CD4-positive, CD25-positive, alpha-beta regulatory T cell (primary cell): ENCODE measurements at regions not wholly inside any gene's neighbourhood (a gene's known extent, or its start where the extent isn't known, plus 50 kb on each side); places are given as distances from the start of the nearest gene placed in this dataset.
"Not testable (repeated sequence)": the region's sequence is repeated elsewhere in the genome, so short reads cannot be mapped to it uniquely, and the experiment has no call there.

Source experiments
- ATAC-seq, 2 donors: fragments of 150-1000 bp; cut with Tn5 transposase; one replicate each; pipeline ENCODE4 v1.10.0; 2021; ENCODE audit warnings: low read depth in 2 of 2, moderate number of reproducible peaks in 2 of 2, moderate library complexity in 1 of 2
- DNase-seq, 3 donors: peaks; one replicate each; pipeline versions ENCODE4 v3.0.0 to v3.0.0-alpha.2; 2012 to 2022; ENCODE audit warnings: mixed read lengths in 1 of 3
- H3K27ac ChIP-seq: one replicate; pipeline ENCODE4 v1.7.0; 2013; ENCODE audit warnings: mild to moderate bottlenecking, low read length; ENCODE audit not compliant: insufficient read depth, poor library complexity, severe bottlenecking
- H3K27me3 ChIP-seq: one replicate; pipeline ENCODE4 v1.7.0; 2013; ENCODE audit warnings: low read length; ENCODE audit not compliant: control insufficient read depth, insufficient read depth
- H3K36me3 ChIP-seq: one replicate; pipeline ENCODE4 v1.7.0; 2013; ENCODE audit warnings: mild to moderate bottlenecking, low read length, moderate library complexity; ENCODE audit not compliant: control insufficient read depth, insufficient read depth
- H3K4me1 ChIP-seq: 2 replicates; pipeline ENCODE4 v1.7.0; 2013; ENCODE audit warnings: mild to moderate bottlenecking, low read length; ENCODE audit not compliant: insufficient read depth, control insufficient read depth, poor library complexity, severe bottlenecking
- H3K4me3 ChIP-seq: one replicate; pipeline ENCODE4 v1.7.0; 2013; ENCODE audit warnings: low read depth, mild to moderate bottlenecking, low read length, moderate library complexity
- H3K9me3 ChIP-seq, 2 experiments: 1 replicate in 1 of 2; 2 replicates in 1 of 2; pipeline ENCODE4 v1.7.0; 2013; ENCODE audit warnings: low read length in 2 of 2, mild to moderate bottlenecking in 1 of 2, moderate library complexity in 1 of 2; ENCODE audit not compliant: control insufficient read depth in 2 of 2
- H3K27ac Mint-ChIP-seq, 3 donors: one replicate each; pipeline ENCODE4 v1.8.0; 2020 to 2022; ENCODE audit warnings: mild to moderate bottlenecking in 3 of 3, mixed read lengths in 3 of 3, moderate library complexity in 2 of 3
- H3K27me3 Mint-ChIP-seq: one replicate; pipeline ENCODE4 v1.8.0; 2022; ENCODE audit warnings: mild to moderate bottlenecking, mixed read lengths
- H3K36me3 Mint-ChIP-seq: one replicate; pipeline ENCODE4 v1.8.0; 2020; ENCODE audit warnings: mixed read lengths
- H3K4me1 Mint-ChIP-seq, 4 donors: one replicate each; pipeline ENCODE4 v1.8.0; 2020 to 2022; ENCODE audit warnings: mixed read lengths in 4 of 4, mild to moderate bottlenecking in 1 of 4
- H3K4me3 Mint-ChIP-seq, 4 donors: one replicate each; pipeline ENCODE4 v1.8.0; 2020 to 2022; ENCODE audit warnings: mild to moderate bottlenecking in 4 of 4, mixed read lengths in 4 of 4, moderate library complexity in 3 of 4
- H3K9me3 Mint-ChIP-seq, 7 donors: one replicate each; pipeline ENCODE4 v1.8.0; 2020 to 2022; ENCODE audit warnings: mixed read lengths in 7 of 7, mild to moderate bottlenecking in 3 of 7, moderate library complexity in 2 of 7

GRCh38 chrX:63285375-63285774 lies 65.8 kb downstream of the SPIN4 start:
- Mint-ChIP-seq H3K27me3 (no peaks in the 10 kb centered on the region), H3K27ac (no peak overlapping the region), H3K4me3 (no peak overlapping the region), H3K4me1 (no peaks in the 10 kb centered on the region), H3K36me3 (no peaks in the 10 kb centered on the region), H3K9me3 (peaks cover 0 to 11% (median 5%) of the 10 kb centered on the region in 7 donors)
- DNase-seq: no peak
- no peak for ATAC-seq
- no peaks in the 10 kb centered on the region for H3K9me3 ChIP-seq
- H3K27ac ChIP-seq: no peak overlapping the region
- no peaks in the 10 kb centered on the region for H3K36me3 ChIP-seq
- no peak overlapping the region for H3K4me3 ChIP-seq
- H3K4me1 ChIP-seq: no peaks in the 10 kb centered on the region
- no peaks in the 10 kb centered on the region for H3K27me3 ChIP-seq

DNA sequence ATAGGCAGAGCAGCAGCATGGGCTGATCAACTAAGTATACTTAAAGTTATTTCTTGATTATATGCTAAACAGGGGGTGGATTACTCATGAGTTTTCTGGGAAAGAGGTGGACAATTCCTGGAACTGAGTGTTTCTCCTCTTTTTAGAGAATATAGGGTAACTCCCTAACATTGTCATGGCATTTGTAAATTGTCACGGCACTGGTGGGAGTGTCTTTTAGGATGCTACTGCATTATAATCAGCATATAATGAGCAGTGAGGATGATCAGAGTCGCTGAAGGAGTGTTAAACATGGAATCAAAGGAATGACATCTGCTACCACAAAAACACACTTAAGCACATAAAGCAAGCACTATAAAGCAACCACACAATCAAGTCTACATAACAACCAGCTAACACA lies 66.5 kb downstream of the SPIN4 start:
- no peak overlapping the region for H3K27ac ChIP-seq
- H3K27me3 ChIP-seq: no peaks in the 10 kb centered on the region
- DNase-seq (no peak), ATAC-seq (no peak)
- peaks cover 0 to 11% (median 5%) of the 10 kb centered on the region in 7 donors for H3K9me3 Mint-ChIP-seq
- H3K4me3 Mint-ChIP-seq: no peak overlapping the region
- H3K4me1 ChIP-seq: no peaks in the 10 kb centered on the region
- no peaks in the 10 kb centered on the region for H3K36me3 Mint-ChIP-seq
- H3K27ac Mint-ChIP-seq: no peak overlapping the region
- H3K4me3 ChIP-seq: no peak overlapping the region
- H3K4me1 Mint-ChIP-seq: no peaks in the 10 kb centered on the region
- no peaks in the 10 kb centered on the region for H3K36me3 ChIP-seq
- H3K27me3 Mint-ChIP-seq: no peaks in the 10 kb centered on the region
- no peaks in the 10 kb centered on the region for H3K9me3 ChIP-seq

GRCh38 chrX:63283348-63283747 lies 67.8 kb downstream of the SPIN4 start:
- Histone ChIP-seq H3K27me3 (no peaks in the 10 kb centered on the region), H3K27ac (no peak overlapping the region), H3K36me3 (no peaks in the 10 kb centered on the region), H3K4me3 (no peak overlapping the region), H3K4me1 (no peaks in the 10 kb centered on the region), H3K9me3 (no peaks in the 10 kb centered on the region)
- no peak overlapping the region for H3K4me3 Mint-ChIP-seq
- H3K36me3 Mint-ChIP-seq: no peaks in the 10 kb centered on the region
- H3K9me3 Mint-ChIP-seq: peaks cover 0 to 8% (median 4%) of the 10 kb centered on the region in 7 donors
- no peak for DNase-seq
- no peaks in the 10 kb centered on the region for H3K27me3 Mint-ChIP-seq
- no peak overlapping the region for H3K27ac Mint-ChIP-seq
- ATAC-seq: no peak
- no peaks in the 10 kb centered on the region for H3K4me1 Mint-ChIP-seq

- H3K4me3 ChIP-seq: no peak overlapping the region
- Mint-ChIP-seq H3K9me3 (peaks cover 0 to 8% (median 4%) of the 10 kb centered on the region in 7 donors), H3K27ac (no peak overlapping the region), H3K27me3 (no peaks in the 10 kb centered on the region), H3K4me3 (no peak overlapping the region), H3K36me3 (no peaks in the 10 kb centered on the region), H3K4me1 (no peaks in the 10 kb centered on the region)
- no peaks in the 10 kb centered on the region for H3K27me3 ChIP-seq
- no peak for DNase-seq
- H3K36me3 ChIP-seq: no peaks in the 10 kb centered on the region
- H3K4me1 ChIP-seq: no peaks in the 10 kb centered on the region
- H3K27ac ChIP-seq: no peak overlapping the region
- no peak for ATAC-seq
- no peaks in the 10 kb centered on the region for H3K9me3 ChIP-seq
Observed at GRCh38 chrX:63282828-63283227, 68.3 kb downstream of the SPIN4 start.

GRCh38 chrX:63282077-63282476 lies 69.1 kb downstream of the SPIN4 start:
- Histone ChIP-seq H3K4me3 (no peak overlapping the region), H3K4me1 (no peaks in the 10 kb centered on the region), H3K27me3 (no peaks in the 10 kb centered on the region), H3K27ac (no peak overlapping the region), H3K9me3 (no peaks in the 10 kb centered on the region), H3K36me3 (no peaks in the 10 kb centered on the region)
- Mint-ChIP-seq H3K9me3 (peaks cover 0 to 8% (median 2%) of the 10 kb centered on the region in 7 donors), H3K36me3 (no peaks in the 10 kb centered on the region), H3K27me3 (no peaks in the 10 kb centered on the region), H3K4me1 (no peaks in the 10 kb centered on the region), H3K27ac (no peak overlapping the region), H3K4me3 (no peak overlapping the region)
- ATAC-seq (no peak), DNase-seq (no peak)

DNA sequence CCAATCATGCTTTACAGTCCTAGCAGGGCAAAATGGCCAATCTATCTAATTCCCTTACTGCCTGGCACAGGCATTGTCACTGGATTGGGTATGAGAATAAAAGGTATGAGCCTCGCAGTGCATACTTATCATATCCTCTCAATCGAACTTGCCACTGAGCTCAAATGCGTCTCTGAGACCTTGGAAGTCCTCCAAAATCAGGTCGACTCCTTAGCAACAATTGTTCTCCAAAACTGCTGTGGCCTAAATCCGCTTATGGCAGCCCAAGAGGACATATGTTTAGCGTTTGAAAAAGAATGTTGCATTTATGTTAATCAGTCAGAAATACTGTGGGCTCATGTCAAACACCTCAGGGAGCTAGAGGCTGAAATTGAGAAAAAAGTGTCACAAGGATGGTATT lies 69.7 kb downstream of the SPIN4 start:
- DNase-seq (no peak), ATAC-seq (no peak)
- Mint-ChIP-seq H3K9me3 (peaks cover 0 to 7% (median 2%) of the 10 kb centered on the region in 7 donors), H3K27ac (no peak overlapping the region), H3K4me1 (no peaks in the 10 kb centered on the region), H3K36me3 (no peaks in the 10 kb centered on the region), H3K4me3 (no peak overlapping the region), H3K27me3 (no peaks in the 10 kb centered on the region)
- Histone ChIP-seq H3K9me3 (no peaks in the 10 kb centered on the region), H3K4me3 (no peak overlapping the region), H3K27ac (no peak overlapping the region), H3K36me3 (no peaks in the 10 kb centered on the region), H3K4me1 (no peaks in the 10 kb centered on the region), H3K27me3 (no peaks in the 10 kb centered on the region)

- not testable (repeated sequence) for ATAC-seq, H3K4me3 Mint-ChIP-seq, H3K4me1 Mint-ChIP-seq
Observed at GRCh38 chrX:63277394-63277793, 73.7 kb downstream of the SPIN4 start.

GRCh38 chrX:63275127-63275526 lies 76.0 kb downstream of the SPIN4 start:
- H3K9me3 Mint-ChIP-seq: no peaks in the 10 kb centered on the region
- DNase-seq: peak in 1 of 3 donors; percentile 14

More at GRCh38 chrX:63277394-63277793, 73.7 kb downstream of the SPIN4 start:
- not testable (repeated sequence) for H3K9me3 Mint-ChIP-seq, H3K36me3 Mint-ChIP-seq, H3K27ac ChIP-seq, DNase-seq, H3K27ac Mint-ChIP-seq, H3K4me3 ChIP-seq, H3K27me3 ChIP-seq, H3K36me3 ChIP-seq, H3K4me1 ChIP-seq, H3K27me3 Mint-ChIP-seq, H3K9me3 ChIP-seq

More at GRCh38 chrX:63275127-63275526, 76.0 kb downstream of the SPIN4 start:
- H3K4me3 Mint-ChIP-seq: no peak overlapping the region
- H3K27ac ChIP-seq: no peak overlapping the region
- no peaks in the 10 kb centered on the region for H3K36me3 Mint-ChIP-seq
- H3K9me3 ChIP-seq: no peaks in the 10 kb centered on the region
- ATAC-seq: no peak
- no peaks in the 10 kb centered on the region for H3K27me3 ChIP-seq
- no peaks in the 10 kb centered on the region for H3K27me3 Mint-ChIP-seq
- no peak overlapping the region for H3K27ac Mint-ChIP-seq
- H3K4me1 Mint-ChIP-seq: no peaks in the 10 kb centered on the region
- H3K36me3 ChIP-seq: no peaks in the 10 kb centered on the region
- no peaks in the 10 kb centered on the region for H3K4me1 ChIP-seq
- no peak overlapping the region for H3K4me3 ChIP-seq
